ENCODE measurements at regions not wholly inside any gene's neighbourhood (a gene's known extent, or its start where the extent isn't known, plus 50 kb on each side); places are given as distances from the start of the nearest gene placed in this dataset.
A peak's percentile ranks its signal among the peaks of the same experiment; 100 is the strongest.
"Not testable (repeated sequence)": the region's sequence is repeated elsewhere in the genome, so short reads cannot be mapped to it uniquely, and the experiment has no call there.

GRCh38 chr1:24250224-24250623 is 63.1 kb upstream of the IFNLR1 start:
- Mint-ChIP-seq H3K4me1 (peaks cover 9 to 10% (median 10%) of the 10 kb centered on the region in 3 donors), H3K36me3 (no peaks in the 10 kb centered on the region), H3K27me3 (no peaks in the 10 kb centered on the region), H3K4me3 (no peak overlapping the region), H3K27ac (no peak overlapping the region), H3K9me3 (peaks cover 0 to 2% (median 0%) of the 10 kb centered on the region in 3 donors)

GRCh38 chr1:24248859-24249258 is 61.8 kb upstream of the IFNLR1 start:
- H3K4me3 Mint-ChIP-seq: no peak overlapping the region
- H3K27ac Mint-ChIP-seq: no peak overlapping the region
- no peaks in the 10 kb centered on the region for H3K36me3 Mint-ChIP-seq
- peaks cover 9 to 10% (median 10%) of the 10 kb centered on the region in 3 donors for H3K4me1 Mint-ChIP-seq
- no peaks in the 10 kb centered on the region for H3K27me3 Mint-ChIP-seq
- peaks cover 0 to 2% (median 0%) of the 10 kb centered on the region in 3 donors for H3K9me3 Mint-ChIP-seq

GRCh38 chr1:24247337-24247736 is 60.2 kb upstream of the IFNLR1 start:
- H3K9me3 Mint-ChIP-seq, H3K27me3 Mint-ChIP-seq, H3K4me3 Mint-ChIP-seq, H3K36me3 Mint-ChIP-seq: not testable (repeated sequence)
- H3K27ac Mint-ChIP-seq: peak overlapping the region in 1 of 3 donors; percentile 19
- peaks cover 9 to 10% (median 10%) of the 10 kb centered on the region in 3 donors for H3K4me1 Mint-ChIP-seq

GRCh38 chr1:24244519-24245268 is 57.6 kb upstream of the IFNLR1 start:
- no peak overlapping the region for H3K4me3 Mint-ChIP-seq
- no peak overlapping the region for H3K27ac Mint-ChIP-seq
- H3K9me3 Mint-ChIP-seq: peaks cover 0 to 3% (median 0%) of the 10 kb centered on the region in 3 donors
- H3K36me3 Mint-ChIP-seq: no peaks in the 10 kb centered on the region
- no peaks in the 10 kb centered on the region for H3K27me3 Mint-ChIP-seq
- H3K4me1 Mint-ChIP-seq: peaks cover 9 to 10% (median 10%) of the 10 kb centered on the region in 3 donors

- H3K27ac Mint-ChIP-seq: no peak overlapping the region
- H3K9me3 Mint-ChIP-seq: peaks cover 0 to 3% (median 0%) of the 10 kb centered on the region in 3 donors
- H3K4me1 Mint-ChIP-seq: peaks cover 0 to 4% (median 2%) of the 10 kb centered on the region in 3 donors
- no peaks in the 10 kb centered on the region for H3K27me3 Mint-ChIP-seq
- no peak overlapping the region for H3K4me3 Mint-ChIP-seq
- H3K36me3 Mint-ChIP-seq: peaks cover 2% of the 10 kb centered on the region
Observed at GRCh38 chr1:24237750-24238395, 50.8 kb upstream of the IFNLR1 start.

- peaks cover 2% of the 10 kb centered on the region for H3K36me3 Mint-ChIP-seq
- peaks cover 1 to 4% (median 2%) of the 10 kb centered on the region in 3 donors for H3K4me1 Mint-ChIP-seq
- peak overlapping the region in 1 of 4 donors; percentile 30 for H3K4me3 Mint-ChIP-seq
- H3K27me3 Mint-ChIP-seq: no peaks in the 10 kb centered on the region
- peaks cover 0 to 3% (median 0%) of the 10 kb centered on the region in 3 donors for H3K9me3 Mint-ChIP-seq
- H3K27ac Mint-ChIP-seq: no peak overlapping the region
Observed at GRCh38 chr1:24236789-24237371, 49.8 kb upstream of the IFNLR1 start.

Data from IgD-negative memory B cell (primary cell).